GM18507 (cell line): ENCODE measurements at regions not wholly inside any gene's neighbourhood (a gene's known extent, or its start where the extent isn't known, plus 50 kb on each side); places are given as distances from the start of the nearest gene placed in this dataset.

ENCODE experiments used
- DNase-seq: peaks from one replicate; pipeline ENCODE4 v3.0.0; 2011; ENCODE audit warnings: low read depth; ENCODE audit not compliant: insufficient read length; ENCODE audit errors: extremely low spot score
- FAIRE-seq: peaks from 2 replicates; lab custom pipeline; 2011; peaks lifted over from hg19 to GRCh38; lab: Jason Lieb, UNC

DNA sequence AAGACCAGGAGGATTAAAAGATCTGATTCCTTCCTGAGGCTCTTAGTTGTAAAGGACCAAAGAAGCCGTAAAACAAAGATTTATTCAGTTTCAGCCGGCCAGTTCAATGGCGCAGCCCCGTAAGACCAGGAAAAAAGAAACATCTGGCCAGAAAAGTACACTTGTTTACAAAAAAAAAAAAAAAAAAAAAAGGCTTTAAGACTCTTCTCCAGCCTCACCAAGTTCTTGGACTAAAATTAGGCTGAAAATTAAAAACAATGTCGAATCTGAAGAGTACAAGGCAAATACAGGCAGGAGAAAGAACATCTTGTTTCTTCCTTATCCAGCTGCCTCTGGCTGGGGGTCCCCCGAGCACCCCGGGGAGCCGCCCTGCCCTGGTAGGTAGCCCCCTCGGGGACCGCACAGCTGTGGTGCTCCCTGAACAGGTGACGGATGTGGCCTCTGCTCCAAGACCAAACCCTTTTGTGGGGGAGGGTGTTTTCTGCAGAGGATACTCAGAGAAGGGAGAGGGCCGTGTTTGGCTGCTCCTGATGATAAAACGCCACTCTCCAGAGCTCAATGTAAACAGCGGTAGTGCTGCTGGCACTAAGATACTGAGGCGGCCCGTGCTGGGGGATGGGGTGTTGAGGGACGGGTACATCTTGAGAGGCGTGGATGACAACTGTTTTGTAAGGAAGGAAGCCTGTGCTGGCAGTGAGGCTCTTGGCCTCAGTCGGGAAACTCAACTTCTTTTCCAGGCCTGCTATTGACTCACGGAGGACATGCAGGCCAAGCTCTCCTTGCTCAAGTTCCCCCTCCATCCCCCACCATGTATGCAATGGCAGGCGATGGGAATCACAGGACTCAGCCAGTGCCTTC, 201.0 kb upstream of the DIO3 start:
- DNase-seq (no peak), FAIRE-seq (no peak)

DNA sequence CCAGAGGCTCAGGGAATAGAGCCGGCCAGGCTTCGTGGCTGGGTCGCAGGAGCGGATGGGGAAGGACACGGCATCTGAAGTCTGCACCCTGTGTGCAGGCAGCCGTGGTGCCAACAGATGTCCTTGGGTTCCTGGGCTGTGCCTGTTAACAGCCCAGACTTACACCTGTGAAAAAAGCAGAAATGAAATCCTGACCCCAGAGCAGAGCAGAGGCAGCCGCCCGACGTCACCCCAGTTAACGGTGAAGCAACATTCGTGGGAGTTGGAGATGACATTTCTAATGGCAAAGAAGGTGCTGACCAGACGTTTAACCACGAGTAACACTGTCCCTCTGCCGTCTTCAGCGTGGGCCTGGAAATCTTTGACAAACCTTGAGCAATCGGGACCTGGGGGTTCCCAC, 200.3 kb upstream of the DIO3 start:
- DNase-seq = no peak
- FAIRE-seq = no peak

DNA sequence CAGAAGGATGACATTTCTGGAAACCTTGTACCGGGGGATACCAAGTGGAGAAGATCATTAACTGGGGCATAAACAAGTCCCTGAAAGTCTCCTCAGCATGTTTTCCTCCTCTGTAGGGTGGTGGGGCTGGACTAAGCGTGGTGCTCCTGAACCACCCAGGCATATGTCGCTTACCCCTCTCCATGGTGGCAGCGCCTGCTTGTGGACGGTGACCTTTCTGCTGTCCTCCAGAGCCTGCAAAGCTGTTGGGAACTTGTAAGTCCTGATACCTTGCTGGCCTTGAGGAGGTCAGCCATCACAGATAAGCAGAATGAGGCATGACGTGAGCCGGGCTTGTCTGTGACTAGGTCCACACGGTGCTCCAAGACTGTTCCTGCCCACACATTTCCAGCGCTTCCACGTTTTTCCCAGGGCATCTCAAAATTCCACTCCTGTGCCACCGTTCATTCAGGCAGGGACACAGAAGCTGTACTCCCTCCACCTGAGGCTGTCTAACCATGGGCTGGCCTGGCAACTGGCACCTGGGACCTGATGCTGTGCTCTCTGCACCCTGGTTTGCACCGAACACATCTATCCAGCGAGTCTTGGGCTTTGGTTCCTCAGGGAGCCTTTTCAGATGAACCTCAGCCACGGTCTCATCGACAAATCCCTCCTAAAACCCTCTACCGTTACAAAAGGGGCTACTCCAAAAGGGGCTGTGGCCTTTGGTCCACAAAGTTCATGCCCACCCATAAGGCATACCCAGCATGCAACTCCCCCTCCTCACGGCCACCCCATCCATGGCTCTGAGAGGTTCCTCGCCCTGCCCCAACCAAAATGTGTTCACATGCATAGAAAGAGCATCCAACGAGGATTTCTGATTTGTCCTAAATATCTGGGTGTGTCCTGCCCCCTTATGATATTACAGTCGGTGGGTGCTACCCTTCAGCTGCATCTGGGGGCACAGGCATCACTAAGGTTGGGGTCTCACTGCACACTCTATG, 199.6 kb upstream of the DIO3 start:
- FAIRE-seq (no peak), DNase-seq (no peak)

DNA sequence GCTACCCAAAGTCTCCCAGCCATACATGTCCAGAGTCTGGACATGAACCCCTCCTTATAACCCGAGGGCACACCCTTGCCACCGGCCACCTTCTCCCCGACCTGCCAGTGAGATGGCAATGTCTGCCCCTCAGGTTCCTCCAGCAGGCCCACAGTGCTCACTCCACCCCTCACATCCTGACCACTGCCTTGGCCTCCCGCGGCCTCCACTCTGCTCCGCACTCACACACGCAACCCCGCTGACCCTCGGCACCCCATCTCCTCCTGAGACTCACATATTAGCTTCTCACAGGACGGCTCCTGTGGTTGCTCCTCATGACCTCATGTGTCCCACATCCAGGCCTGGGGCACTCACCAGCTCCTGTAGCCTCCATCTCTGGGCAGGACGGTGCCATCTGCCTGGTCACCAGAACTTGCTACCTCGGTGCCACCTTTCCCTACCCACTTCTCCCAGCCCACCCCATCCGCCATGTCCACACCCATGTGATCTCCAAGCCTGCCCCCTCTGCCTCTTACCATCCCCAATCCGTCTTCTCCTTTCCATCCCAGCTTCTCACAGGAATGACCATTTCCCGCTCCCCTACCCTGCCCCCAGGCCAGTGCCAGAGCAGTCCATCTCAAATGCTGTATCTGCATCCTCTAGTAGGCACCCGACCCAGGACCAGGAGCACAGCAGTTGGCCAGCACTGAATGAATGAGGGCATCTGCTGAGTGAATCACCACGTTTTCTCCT, 198.6 kb upstream of the DIO3 start:
- FAIRE-seq = no peak
- no peak for DNase-seq

DNA sequence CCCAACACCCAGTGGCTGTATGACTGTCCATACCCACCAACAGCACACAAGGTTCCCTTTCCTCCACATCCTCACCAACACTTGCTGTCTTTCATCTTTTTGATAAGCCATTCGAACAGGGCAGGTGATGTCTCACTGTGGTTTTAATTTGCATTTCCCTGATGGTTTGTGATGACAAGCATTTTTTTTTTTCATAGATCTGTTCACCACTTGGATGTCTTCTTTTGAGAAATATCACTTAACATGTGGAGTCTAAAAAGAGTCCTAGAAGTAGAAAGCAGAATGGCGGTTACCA, 198.1 kb upstream of the DIO3 start:
- FAIRE-seq = no peak
- DNase-seq = no peak

DNA sequence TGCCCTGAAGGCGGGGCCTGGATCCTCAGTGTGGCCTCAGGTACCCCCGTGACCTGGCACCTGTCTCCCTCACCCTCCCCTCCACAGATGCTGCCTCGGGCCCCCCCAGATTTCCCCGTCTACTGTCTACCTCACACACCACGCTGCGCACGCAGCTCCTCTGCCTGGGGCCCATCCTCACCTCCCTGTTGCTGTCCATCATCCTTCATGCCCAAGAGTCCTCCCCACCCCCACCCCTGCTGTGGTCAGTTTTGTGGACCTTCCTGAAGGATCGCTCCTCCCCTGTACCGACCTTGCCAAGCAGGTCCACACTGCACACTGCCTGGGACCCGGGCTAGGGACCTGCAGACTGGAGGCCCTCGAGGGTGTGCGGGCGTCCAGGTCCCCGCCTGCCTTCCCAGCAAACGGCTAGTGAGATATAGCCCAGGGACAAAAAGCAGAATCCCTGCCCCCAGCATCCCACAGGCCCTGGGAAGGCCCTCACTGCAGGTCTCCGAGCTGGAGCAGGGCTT, 197.4 kb upstream of the DIO3 start:
- DNase-seq = no peak
- FAIRE-seq = no peak

DNA sequence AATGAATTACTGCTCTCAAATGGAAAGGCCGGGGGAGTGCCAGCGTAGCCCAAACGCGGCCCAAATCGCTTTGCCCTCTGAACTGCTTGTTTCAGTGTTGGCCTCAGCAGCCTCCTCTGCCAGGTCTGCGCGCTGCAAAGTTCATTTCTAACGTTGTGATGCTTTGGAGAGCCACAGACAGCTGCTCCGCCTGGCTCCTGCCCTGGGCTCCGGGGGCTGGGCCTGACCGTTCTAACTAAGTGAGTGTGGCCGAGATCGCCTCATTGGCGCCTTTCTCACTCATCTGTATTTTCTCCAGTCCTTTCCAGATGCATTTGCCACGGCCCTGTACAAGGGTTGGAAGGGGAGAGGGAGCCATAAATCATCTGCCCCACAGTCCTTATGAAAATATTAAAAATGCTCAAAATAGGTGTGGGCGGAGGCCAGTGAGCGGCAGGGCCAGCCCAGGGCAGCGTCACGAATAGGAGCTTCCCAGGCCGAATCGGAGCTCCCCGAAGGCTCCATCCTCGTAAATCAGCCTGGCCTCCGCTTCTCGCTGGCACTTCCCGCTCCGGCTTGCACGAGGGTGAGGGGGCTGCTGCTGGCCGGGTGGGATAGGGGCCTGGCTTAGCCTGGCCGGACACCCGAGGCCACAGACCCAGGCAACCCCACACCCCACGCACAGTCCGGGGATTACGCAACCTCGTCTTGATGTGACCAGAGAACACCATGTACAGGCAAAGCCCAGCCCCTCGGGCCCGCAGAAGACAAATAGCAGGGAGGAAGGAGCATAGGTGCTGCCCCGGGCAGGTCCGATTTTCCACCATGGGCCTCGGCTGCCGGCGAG, 196.6 kb upstream of the DIO3 start:
- DNase-seq = no peak

DNA sequence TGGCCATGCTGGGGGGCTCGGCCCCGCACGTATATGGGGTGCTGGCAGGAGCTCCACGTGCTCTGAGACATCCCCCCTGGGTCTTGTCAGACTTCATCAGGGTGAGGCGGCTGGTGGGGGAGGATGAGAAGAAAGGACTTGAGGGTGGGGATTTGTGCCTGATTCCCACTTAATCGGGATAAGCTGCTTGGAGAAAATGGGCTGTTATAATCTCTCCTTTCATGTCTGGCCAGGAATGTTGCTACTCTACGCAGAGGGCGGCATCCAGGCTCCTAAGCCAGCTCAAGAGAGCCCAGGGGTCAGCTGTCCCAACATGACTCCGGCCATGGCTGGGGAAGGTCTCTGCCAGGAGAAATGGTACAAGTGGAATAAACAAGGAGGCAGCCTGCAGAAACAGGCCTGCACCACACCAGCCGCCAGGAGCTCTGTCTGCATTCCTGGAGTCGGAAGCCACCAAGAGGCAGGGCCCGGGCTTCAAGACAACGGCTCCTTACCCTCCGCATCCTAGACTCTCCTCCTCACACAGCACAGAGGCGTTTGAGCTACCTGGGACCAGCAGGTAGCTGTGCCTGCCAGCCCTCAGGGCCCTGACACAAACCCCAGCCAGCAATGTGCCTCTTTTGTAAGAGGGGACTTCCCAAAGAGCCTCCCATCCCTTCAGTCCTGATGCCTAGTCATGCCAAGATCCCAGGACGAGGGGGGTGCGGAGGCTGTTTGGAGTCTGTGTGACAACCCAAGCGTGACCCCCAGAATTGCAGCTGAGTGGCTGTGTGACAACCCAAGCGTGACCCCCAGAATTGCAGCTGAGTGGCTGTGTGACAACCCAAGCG, 195.8 kb upstream of the DIO3 start:
- no peak for FAIRE-seq
- DNase-seq = no peak

More for the DNA sequence above, 196.6 kb upstream of the DIO3 start:
- no peak for FAIRE-seq

DNA sequence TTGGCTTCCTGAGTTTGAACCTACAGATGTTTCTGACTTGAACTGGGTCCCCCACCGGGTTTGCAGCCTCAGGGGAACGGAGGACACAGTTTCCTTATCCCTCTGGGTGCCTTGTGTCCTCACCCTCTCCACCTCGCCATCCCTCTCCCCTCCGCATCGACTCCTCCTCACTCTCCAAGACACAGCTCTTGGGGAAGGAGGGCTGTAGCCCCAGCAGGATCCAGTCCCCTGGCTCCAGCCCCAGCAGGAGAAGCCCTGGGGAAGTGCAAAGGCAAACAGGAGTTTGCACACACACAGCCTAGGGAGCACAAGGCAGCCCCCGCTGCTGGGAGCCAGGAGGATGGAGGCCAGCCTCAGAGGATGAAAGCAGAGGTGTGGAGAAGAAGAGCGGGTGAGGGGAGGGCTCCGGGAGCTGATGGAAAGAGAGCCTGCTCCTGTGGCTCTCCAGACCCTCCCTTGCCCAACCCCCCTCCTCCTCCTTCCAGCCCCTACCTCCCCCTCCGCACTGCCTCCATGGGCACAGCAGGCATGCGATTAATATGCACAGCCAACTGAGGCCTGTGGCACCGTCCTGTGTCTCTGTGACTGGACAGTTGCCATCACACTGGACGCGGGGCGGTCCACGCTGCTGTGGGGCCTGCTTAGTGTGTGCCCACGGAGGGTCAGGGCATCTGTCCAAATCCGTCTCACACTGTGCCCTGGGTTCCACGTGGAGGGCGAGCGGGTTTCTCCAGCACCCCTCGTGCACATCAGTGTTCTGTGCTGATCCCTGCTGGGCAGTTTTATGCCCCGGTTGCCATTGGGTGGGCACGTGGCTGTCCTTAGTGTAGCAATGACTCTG, 193.7 kb upstream of the DIO3 start:
- FAIRE-seq (no peak), DNase-seq (no peak)

DNA sequence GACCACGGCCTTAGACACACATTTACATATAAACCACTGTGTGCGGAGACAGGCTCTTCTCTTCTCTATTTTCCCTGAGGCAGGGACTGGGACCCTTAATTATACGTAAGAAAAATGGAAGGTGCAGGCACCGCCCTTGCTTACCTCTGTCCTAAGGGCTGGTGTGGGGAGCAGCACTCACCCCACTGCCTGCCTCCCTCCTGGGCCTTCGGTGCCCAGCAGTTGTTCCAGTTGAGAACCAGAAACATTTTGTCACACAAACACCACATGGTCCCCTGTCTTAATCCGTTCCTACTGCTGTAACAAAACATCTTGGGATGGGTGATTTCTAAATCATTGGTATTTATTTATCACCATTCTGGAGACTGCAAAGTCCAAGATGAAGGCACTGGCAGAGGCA, 192.7 kb upstream of the DIO3 start:
- no peak for FAIRE-seq

DNA sequence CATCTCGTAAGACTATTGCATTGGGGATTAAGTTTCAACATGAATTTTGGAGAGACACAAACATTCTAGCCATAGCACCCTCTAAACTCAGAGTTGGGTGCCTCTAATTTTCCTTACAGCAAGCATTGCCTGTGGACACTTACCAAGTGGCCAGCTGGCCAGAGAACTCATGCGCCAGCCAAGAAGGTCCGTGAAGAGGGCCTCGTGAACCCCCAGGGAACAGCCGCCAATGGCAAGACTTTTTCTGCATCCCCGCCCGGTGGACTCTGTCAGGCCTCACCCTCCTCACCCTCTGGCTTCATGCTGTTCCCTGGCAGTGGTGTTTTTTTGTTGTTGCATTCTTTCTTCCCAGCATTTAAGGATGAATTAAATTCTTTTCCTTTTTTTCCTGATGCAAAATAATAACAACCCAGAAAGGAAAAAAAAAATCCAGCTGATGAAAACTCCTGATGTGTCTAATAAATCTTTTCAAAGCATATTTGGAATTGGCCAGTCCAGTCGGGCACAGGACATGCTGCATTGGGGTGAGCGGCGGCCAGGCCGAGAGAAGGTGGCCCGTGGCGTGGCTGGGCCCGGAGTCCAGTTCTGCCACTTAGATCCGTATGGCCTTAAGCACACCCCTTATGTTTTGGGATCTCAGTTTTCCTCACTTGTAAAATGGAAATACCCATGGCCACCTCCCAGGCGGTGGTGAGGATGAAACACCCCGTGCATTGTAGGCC, 191.9 kb upstream of the DIO3 start:
- no peak for FAIRE-seq
- no peak for DNase-seq

More for the DNA sequence above, 192.7 kb upstream of the DIO3 start:
- DNase-seq = no peak

DNA sequence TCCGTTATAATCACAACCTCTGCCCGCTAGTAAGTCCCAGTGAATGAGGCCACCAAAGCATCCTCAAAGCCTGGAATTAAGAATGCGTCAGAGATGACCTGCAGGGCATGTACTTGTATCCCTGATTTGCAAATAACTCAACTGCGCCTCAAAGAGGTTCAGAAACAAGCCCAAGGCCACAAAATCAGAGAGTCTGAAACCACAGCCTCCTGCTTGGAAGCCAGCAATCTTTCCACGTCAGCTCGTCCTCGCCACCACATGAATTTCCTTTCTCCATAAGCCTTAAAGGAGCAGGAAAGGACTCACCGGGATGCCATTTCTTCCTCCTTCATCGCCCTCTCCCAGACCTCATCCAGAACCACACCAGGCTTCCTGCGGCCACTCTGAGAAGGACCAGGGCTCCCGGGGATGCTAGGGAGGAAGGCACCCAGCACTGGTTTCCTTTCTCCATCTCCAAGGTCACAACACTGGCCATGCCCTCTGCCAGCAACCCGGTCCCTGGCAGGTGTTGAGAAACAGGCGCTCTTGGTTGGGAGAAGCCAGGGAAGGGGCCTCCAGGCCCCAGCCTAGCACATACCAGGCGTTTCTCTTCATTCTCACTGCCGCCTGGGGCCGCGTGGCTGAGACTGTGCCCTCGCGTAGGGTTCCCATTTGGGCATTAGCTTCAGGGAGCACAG, 191.2 kb upstream of the DIO3 start:
- FAIRE-seq (no peak), DNase-seq (no peak)

DNA sequence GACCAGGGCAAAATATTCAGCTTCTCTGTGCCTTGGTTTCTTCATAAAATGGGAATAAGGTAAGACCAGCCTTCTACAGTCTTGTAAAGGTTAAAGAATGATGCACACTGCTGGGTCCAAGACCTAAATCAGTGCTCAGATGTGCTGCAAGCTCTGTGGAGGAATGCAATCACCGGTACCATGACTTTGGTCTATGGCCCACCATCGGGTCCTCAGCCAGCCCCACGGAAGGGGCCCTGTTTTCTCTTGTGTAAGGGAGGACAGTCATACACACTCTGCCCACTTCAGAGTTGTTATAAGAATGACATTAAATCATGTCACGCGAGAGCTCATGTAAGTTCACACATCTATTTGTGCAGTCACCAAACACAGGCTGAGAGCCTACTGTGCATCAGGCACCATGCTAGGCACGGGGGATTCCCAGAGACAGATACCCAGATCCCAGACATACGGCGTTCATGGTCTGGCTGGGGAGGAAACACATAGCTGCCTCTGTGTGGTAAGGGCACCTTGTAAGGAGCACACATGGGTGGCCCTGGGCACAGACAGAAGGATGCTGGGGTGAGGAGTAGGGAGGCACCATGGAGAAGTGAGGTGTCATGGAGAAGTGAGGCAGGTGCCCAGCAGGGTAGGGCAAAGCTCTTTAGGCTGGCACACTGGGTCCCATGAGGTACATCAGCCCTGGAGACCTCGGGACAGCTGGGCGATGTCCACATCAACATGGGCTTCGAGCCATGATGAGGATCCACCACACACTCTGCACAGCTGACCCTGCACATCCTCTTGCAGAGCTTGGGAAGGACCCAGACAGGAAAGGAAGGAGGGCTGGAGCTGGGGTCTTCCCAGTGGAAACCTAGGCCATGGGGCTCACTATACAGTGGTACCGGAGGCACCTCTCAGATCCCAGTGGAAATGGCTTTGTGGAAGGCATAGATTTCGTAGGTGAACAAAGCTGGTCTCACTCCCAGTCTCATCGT, 190.4 kb upstream of the DIO3 start:
- FAIRE-seq = no peak

DNA sequence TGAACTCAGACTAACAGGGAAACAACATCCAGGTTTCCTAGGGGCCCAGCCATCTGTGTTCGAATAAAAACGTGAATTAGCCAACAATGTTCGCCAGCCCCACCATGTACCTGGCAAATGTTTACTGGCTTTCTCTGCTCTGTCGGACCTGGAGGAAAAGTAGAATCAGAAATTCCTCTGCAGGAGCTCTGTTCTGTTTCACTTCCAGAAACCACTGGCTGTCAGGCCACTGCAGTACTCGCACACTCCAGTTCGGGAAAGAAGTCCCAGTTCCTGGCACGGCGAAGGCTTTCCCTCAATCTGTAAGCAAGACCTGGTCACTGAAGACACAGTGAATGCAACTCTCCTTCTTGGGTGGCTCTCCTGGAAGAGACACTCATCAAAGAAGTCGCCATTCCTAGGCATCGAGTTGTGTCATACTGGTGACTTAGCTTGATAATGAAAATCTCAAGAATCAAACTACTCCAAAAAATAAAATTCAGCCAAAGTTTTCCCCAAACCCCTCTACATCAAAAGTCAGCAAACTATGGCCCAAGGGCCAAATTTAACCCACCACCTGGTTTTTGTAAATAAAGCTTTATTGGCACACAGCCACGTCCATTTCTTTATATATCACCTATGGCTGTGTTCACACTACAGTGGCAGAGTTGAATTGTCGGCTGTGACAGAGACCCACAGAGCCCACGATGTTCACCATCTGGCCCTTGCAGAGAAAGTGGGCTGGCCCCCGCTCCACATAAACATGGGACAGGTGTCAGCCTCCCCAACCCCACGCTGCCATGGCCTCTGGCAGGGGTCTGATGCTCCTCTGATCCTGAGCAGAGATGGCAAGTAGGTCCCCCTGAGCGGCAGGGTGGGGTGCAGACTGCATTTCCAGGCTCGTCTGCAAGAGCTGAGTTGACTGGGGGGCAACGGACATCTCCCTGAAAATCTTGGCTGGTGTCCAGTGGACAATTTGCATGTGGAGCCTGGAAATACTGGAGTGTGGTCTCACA, 189.2 kb upstream of the DIO3 start:
- DNase-seq (no peak), FAIRE-seq (no peak)

More for the DNA sequence above, 190.4 kb upstream of the DIO3 start:
- DNase-seq = no peak
